Stimulated activated CD8-positive, alpha-beta memory T cell treated with anti-CD3 and anti-CD28 coated beads, Interleukin-12 subunit alpha, Interleukin-12 subunit beta, amount 100 ng/mL, for 1 hour (primary cell): ENCODE measurements at regions not wholly inside any gene's neighbourhood (a gene's known extent, or its start where the extent isn't known, plus 50 kb on each side); places are given as distances from the start of the nearest gene placed in this dataset.
"Not testable (repeated sequence)": the region's sequence is repeated elsewhere in the genome, so short reads cannot be mapped to it uniquely, and the experiment has no call there.

Experiments
- DNase-seq: peaks from one replicate; pipeline ENCODE4 v3.0.0-alpha.2; 2020; ENCODE audit warnings: low read depth

DNA sequence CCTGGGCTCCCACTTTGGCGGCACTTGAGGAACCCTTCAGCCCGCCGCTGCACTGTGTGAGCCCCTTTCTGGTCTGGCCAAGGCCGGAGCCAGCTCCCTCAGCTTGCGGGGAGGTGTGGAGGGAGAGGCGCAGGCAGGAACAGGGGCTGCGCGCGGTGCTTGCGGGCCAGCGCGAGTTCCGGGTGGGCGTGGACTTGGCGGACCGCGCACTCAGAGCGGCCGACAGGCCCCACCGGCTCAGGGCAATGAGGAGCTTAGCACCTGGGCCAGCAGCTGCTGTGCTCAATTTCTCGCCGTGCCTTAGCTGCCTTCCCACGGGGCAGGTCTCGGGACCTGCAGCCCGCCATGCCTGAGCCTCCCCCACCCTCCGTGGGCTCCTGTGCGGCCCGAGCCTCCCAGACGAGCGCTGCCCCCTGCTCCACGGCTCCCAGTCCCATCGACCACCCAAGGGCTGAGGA, 324.8 kb downstream of the RAD51AP2 start:
- DNase-seq: not testable (repeated sequence)

- DNase-seq: no peak
Measured at GRCh38 chr2:17191223-17191622, 327.0 kb downstream of the RAD51AP2 start.

- no peak for DNase-seq
Measured at GRCh38 chr2:17190527-17190926, 327.7 kb downstream of the RAD51AP2 start.

GRCh38 chr2:17188721-17189120, 329.5 kb downstream of the RAD51AP2 start:
- DNase-seq: no peak

DNA sequence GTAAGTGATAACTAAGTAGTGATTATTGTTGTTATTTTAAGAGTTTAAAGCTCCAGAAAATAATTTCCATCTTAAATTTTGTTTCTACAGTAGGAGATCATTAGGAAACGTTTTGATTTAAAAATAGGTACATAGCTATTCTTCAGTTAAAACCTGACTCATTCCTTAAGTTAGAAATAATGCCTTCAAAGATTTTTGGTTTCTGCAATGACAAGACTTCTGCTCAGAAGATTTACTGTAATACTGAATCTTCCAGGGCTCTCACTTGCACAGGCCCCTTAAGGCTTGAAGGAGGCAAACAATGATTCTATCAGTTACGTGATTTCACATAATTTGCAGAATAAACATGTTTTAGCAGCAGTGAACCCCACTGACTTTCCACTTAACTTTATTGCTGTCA, 333.7 kb downstream of the RAD51AP2 start:
- no peak for DNase-seq

GRCh38 chr2:17182399-17182798, 335.8 kb downstream of the RAD51AP2 start:
- no peak for DNase-seq

- no peak for DNase-seq
Measured at GRCh38 chr2:17181051-17181752, 337.0 kb downstream of the RAD51AP2 start.

- no peak for DNase-seq
Measured at GRCh38 chr2:17179145-17179808, 339.0 kb downstream of the RAD51AP2 start.

DNA sequence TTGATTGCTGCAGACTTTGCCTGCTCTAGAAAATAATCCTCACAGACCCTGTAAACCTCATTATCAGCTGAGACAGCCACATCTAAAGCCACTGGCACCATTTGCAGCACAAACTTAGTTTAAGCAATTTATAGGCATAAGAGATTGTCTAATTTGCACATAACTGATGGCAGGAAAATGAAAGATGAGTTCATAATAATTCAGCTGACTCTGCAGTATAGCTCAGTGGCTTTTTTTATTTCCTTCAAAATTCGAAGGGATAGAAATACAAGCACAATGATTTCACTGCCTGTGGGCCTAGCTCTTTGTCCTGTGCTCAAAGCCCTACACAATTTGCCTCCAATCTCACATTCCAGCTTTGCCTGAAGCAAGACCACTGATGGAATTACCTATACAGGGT, 341.2 kb downstream of the RAD51AP2 start:
- no peak for DNase-seq

- no peak for DNase-seq
Measured at GRCh38 chr2:17171446-17172049, 346.7 kb downstream of the RAD51AP2 start.

DNA sequence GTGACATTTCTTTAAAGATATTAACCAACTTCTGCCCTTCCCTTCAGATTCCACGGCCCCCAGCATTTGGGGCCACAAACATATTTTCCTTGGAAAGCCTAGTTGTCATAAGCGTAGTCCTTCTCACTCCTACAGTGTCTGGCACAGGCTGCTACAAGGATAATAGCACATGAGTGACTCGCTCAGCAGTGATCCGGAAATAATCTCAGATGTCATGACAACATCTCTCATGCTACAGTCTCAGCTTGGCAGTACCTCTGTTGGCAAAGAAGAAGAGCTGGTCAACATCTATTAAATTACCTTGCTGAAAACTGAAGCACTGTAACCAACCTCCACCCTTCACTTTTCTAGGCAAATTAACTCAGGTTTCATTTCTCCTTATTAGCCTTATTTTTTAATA, 351.7 kb downstream of the RAD51AP2 start:
- DNase-seq: no peak

DNA sequence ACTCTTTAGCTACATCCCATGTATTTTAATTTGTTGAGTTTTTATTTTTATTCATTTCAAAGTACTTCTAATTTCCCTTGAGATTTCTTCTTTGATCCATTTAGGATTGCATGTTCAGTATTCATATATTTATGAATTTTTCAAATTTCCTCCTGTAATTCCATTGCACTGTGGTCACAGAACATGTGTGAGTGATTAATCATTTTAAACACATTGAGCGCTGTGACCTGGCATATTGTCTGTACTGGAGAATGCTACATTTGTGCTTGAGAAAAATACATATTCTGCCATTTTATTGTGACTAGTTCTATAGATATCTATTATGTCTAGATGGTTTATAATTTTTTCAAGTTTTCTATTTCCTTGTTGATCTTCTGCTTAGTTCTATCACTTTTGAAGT, 353.7 kb downstream of the RAD51AP2 start:
- DNase-seq: no peak

DNA sequence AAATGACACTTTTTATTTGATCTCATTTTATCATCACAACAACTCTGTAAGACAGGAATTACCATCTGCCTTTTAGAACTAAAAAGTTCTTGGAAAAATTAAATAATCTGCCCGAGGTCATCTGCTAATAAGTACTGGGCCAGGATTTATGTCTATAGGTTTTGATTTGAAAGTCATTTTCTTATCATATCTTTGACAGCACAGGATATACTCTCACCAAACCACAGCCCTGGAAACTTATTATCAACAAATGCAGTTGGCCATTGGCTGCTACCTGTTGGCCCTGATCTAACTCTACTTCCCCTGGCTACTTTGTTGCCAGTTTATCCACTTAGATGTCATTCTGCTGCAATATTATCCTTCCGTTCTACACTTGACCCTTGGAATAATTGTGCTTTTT, 354.6 kb downstream of the RAD51AP2 start:
- DNase-seq: no peak

DNA sequence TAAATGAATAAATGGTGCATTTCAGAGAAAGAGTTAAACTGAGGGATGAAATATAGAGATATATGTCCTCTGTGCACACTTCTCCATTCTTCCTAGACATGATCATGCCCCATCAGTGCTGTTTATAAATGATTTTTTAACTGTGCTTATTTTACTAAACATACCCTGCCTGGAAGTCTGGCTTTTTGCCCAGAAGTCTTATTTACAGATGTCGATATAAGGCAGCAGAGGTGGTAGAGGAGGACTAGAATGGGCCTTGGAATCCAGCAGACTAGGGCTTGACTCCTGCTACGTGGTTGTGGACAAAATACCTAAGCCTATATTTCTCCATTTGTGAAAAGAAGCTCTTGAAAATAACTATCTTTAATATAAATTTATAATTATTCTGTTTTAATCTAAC, 355.5 kb downstream of the RAD51AP2 start:
- no peak for DNase-seq

DNA sequence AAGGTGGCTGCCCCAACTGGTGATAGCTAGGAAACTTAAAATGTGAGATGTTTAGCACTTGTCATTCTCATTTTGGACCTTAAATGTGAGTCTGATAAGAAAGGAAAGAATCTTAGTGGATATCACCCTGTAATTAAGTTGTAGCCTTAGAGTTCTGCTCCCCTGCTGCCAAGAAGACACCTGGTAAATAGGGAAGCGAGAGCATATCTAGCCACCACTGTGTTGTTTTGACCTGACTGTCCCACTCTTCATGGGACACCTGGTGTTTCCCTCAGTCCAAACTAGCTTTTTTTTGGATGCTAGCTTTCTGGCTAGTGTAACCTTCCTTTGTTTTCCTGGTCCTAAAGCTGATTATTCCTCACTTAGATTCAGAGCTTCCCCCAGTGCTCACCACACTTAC, 357.6 kb downstream of the RAD51AP2 start:
- DNase-seq: no peak

- no peak for DNase-seq
Measured at GRCh38 chr2:17156086-17156485, 362.2 kb downstream of the RAD51AP2 start.

- no peak for DNase-seq
Measured at GRCh38 chr2:17149945-17150344, 368.3 kb downstream of the RAD51AP2 start.

DNA sequence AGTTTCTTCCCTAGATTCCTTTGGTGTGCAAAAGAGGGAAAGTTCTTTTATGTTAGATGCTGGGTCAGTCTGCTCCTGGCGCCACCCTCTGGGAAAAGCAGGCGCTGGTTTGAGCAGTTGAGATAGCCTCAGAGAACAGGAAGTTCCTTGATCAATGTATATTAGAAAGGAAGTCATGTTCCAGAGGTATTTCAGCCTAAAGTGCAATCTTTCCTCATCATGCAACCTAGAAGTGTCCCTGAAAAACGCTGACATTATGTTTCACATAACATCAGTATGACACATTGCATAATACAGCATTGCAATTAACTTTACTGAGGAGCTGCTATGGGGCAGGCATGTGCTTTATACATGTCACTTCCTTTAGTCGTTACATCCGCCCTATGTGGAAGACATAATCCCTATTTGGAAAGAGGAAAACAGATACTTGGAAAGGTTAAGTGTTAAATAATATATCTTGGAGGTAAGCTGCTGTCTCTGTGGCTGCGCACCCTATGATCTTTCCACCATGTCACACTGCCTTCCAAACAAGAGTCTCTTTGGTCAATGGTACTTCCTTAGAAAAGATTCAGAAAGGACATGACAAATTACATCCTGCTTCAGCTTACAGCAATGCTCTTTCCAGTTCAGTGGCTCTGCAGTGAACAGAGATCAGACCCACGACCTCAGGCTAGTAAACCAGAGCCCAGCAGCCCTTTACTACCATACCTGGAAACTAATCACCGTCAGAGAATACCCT, 369.7 kb downstream of the RAD51AP2 start:
- DNase-seq: no peak

DNA sequence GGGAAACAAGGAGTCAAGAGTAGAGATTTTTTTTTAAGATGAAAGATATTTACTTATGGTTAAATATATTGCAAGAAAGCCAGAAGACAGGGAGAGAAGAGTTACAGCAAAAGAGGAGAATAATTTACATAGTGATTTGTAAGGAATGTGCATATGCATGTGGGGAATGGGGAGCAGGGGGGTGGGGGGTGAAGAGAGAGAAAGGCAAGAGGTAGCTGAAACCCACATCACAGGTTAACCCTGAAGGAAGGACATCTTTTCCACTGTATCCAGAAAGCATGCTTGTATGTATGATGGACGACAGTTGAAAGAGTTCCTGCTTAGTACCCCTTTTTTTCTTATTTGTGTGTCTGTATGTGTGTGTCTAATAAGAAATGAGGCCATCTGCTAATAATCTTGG, 371.9 kb downstream of the RAD51AP2 start:
- DNase-seq: no peak

GRCh38 chr2:17136877-17137276, 381.4 kb downstream of the RAD51AP2 start:
- no peak for DNase-seq

DNA sequence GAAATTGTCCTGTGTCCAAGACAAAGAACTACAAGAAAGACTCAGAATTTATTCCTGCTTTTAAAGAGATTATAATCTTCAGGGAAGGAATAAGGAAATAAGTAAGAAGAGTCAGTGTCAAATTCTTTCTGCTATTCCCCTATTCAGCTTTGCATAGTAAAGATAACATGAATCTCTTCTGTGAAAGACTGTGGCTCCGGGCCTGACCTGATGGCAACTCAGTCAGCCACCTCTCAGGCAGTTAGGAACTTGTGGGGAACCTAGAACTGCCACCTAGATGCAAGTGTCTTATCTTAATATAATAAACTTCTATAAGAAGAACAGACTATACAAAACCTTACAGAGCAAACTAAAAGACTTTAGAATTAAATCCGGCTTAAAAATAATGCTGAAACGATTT, 382.0 kb downstream of the RAD51AP2 start:
- no peak for DNase-seq

DNA sequence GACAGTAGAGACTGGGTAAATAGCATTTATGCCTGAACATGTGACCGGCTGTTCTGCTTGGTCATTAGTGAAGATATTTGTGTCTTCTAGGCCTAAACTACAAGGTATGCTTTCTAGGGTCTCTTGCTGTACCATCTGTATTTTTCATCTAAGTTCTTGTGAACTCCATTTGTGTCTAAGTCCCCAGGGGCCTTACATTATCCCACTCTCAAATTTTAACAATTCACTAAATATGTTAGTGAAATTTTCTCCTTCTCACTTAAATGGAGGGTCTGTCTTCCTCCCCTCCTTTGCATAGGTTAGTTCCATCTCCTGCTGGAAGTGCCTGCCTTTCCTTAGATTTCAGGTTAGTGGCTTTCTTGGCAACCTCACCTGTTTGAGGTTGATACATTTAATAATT, 382.6 kb downstream of the RAD51AP2 start:
- no peak for DNase-seq
